ENCODE measurements at regions not wholly inside any gene's neighbourhood (a gene's known extent, or its start where the extent isn't known, plus 50 kb on each side); places are given as distances from the start of the nearest gene placed in this dataset.

DNA sequence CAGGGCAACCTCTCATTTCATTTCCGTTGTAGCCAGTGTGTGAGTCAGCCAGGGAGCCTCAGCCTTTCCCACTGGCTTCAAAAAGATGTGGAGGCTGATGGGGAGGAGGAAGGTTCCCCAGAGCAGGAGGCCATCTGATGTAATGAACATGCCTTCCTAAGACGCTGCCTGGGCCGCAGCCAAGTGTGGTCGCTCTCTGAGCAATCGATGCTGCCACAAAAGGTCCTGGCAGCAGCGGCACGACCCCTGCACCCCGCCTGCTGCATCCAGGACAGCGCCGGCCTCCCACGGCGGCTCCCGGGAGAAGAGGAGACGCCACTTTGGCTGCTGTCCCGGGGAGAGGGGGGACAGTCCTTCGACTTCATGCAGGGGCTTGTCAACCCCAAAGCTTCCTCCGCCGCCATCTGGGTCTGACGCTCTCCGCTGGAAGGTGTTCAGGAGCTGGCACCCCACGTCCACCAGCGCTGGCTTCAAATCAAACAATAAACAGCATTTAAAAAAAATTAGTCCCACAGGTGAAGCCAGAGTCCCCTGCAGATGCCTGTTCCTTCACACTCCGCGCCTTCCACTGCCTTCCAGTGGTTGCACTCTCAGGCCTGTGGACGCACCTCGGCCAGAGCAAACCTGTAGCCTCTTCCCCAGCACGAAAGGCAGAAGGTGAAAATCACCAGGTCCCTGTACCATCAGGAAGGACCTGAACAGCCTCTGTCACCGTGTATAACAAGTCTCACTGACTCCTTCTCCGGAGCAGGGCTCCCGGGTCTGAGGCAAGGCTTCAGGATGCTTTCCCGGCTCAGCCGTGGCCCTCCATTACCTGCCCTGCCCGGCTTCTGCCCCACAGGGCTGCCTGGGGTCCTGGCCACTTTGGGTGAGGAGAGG lies 930.7 kb downstream of the BRD1 start:
- Histone ChIP-seq H3K9me3 (peaks cover 0 to 1% (median 0%) of the 10 kb centered on the region in 8 donors), H3K4me1 (no peaks in the 10 kb centered on the region), H3K36me3 (no peaks in the 10 kb centered on the region), H3K27ac (no peak overlapping the region), H3K27me3 (replicated peaks in 1 of 7) (peaks cover 0 to 31% (median 0%) of the 10 kb centered on the region in 7 donors), H3K4me3 (no peak overlapping the region)
- WGBS, 5 donors = 74 to 89% (median 80%) methylated on average over 25 to 33 of the region's 33 CpGs
- peak; percentile 73 for DNase-seq
- intact Hi-C loops (cut with DNase I; ENCODE audit: low total_unique reads) = no loop called here
- TF ChIP-seq POLR2AphosphoS5 (IDR thresholded peaks at IDR 0.05) (no peak), POLR2A (IDR thresholded peaks at IDR 0.05) (no peak)
- TF ChIP-seq, protein P1, sequence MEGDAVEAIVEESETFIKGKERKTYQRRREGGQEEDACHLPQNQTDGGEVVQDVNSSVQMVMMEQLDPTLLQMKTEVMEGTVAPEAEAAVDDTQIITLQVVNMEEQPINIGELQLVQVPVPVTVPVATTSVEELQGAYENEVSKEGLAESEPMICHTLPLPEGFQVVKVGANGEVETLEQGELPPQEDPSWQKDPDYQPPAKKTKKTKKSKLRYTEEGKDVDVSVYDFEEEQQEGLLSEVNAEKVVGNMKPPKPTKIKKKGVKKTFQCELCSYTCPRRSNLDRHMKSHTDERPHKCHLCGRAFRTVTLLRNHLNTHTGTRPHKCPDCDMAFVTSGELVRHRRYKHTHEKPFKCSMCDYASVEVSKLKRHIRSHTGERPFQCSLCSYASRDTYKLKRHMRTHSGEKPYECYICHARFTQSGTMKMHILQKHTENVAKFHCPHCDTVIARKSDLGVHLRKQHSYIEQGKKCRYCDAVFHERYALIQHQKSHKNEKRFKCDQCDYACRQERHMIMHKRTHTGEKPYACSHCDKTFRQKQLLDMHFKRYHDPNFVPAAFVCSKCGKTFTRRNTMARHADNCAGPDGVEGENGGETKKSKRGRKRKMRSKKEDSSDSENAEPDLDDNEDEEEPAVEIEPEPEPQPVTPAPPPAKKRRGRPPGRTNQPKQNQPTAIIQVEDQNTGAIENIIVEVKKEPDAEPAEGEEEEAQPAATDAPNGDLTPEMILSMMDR (IDR thresholded peaks at IDR 0.05 in 8 of 11, conservative IDR thresholded peaks at IDR 0.05 in 3 of 11) = no peak

DNA sequence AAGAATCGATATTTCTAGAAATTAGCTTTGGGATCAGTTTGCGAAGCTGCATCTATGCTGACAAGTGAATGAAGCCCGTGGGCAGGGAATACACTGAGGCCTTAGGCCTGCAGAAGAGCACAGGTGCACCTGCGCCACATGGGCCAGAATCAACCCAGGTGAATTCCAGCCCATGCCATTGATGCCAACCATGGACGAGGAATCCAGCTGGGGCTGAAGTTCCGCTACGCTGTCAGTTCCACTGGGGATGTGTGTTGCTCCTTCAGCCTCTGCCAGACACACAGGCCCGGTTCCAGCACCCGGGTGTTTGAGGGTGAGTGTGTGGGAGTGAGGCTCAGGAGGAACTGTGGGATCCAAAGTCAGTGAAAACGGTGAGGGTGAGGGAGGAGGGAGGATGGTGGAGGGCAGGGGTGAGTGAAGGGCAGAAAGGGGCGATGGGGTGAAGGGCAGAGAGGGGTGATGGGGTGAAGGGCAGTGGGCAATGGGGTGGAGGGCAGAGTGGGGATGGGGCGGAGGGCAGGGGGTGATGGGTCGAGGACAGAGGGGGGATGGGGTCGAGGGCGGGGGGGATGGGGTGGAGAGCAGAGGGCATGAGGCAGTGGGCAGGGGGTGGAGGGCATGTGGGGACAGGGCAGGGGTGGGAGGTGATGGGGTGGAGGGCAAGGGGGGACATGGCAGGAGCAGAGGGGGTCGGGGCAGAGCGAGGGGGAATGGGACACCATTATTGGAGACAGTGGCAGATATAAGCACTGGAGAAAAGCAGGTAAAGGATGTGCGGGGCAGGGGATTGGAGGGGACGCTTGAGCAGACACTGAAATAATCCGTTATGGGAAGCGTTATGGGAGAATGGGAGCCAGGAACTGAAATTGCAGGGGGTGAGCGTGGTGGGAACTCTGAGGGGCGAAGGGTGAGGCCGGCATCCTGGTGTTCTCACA lies 931.6 kb downstream of the BRD1 start:
- Histone ChIP-seq H3K27ac (no peak overlapping the region), H3K36me3 (no peaks in the 10 kb centered on the region), H3K4me1 (no peaks in the 10 kb centered on the region), H3K4me3 (no peak overlapping the region), H3K9me3 (peaks cover 0 to 10% (median 2%) of the 10 kb centered on the region in 8 donors), H3K27me3 (replicated peaks in 1 of 7) (peaks cover 0 to 36% (median 0%) of the 10 kb centered on the region in 7 donors)
- intact Hi-C loops (cut with DNase I; ENCODE audit: low total_unique reads) = no loop called here
- no peak for TF ChIP-seq POLR2AphosphoS5 (IDR thresholded peaks at IDR 0.05)
- TF ChIP-seq, protein P1 (IDR thresholded peaks at IDR 0.05 in 8 of 11, conservative IDR thresholded peaks at IDR 0.05 in 3 of 11) = no peak
- no peak for TF ChIP-seq POLR2A (IDR thresholded peaks at IDR 0.05)
- WGBS, 5 donors = 78 to 87% (median 83%) methylated on average over 20 to 24 of the region's 24 CpGs
- no peak for DNase-seq

DNA sequence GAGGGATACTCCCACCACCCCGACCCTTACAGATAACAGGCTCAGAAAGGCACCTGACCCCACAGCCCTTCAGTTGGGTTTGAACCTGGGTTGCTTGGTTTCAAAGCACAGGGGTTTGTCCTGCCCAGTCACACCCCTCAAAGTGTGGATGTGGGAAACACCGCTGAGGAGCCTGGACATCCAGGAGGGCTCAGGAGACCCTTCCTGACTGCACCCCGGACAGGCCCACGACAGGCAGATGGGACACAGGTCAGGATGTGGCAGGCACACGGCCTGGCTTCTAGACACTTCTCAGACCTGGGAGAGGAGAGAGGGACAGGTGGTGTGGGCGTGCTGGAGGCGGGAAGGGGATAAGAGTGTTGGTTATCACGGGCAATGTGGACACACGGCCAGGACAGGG lies 932.3 kb downstream of the BRD1 start:
- intact Hi-C loops (cut with DNase I; ENCODE audit: low total_unique reads) = no loop called here
- WGBS, 5 donors = 72 to 91% (median 80%) methylated on average over 8 to 9 of the region's 9 CpGs
- H3K9me3 ChIP-seq = peaks cover 0 to 10% (median 2%) of the 10 kb centered on the region in 8 donors
- no peaks in the 10 kb centered on the region for H3K36me3 ChIP-seq
- H3K27me3 ChIP-seq (replicated peaks in 1 of 7) = peaks cover 0 to 37% (median 0%) of the 10 kb centered on the region in 7 donors
- no peak overlapping the region for H3K27ac ChIP-seq
- no peaks in the 10 kb centered on the region for H3K4me1 ChIP-seq
- H3K4me3 ChIP-seq = no peak overlapping the region
- TF ChIP-seq POLR2AphosphoS5 (IDR thresholded peaks at IDR 0.05) (no peak), POLR2A (IDR thresholded peaks at IDR 0.05) (no peak)
- TF ChIP-seq, protein P1 (IDR thresholded peaks at IDR 0.05 in 8 of 11, conservative IDR thresholded peaks at IDR 0.05 in 3 of 11) = no peak
- DNase-seq = no peak

Measured in spleen (tissue), 11 donors.